ENCODE measurements at regions not wholly inside any gene's neighbourhood (a gene's known extent, or its start where the extent isn't known, plus 50 kb on each side); places are given as distances from the start of the nearest gene placed in this dataset.

GRCh38 chr2:154934213-154934612, 235.7 kb downstream of the KCNJ3 start:
- TF ChIP-seq POLR2AphosphoS5 (IDR thresholded peaks at IDR 0.05; ENCODE audit: borderline replicate concordance, low read depth, low read length) (no peak), EZH2 (IDR thresholded peaks at IDR 0.05) (no peak), FOXP2 (optimal IDR thresholded peaks at IDR 0.05; ENCODE audit: control extremely low read depth, extremely low read length, insufficient read depth) (no peak)
